ENCODE measurements at regions not wholly inside any gene's neighbourhood (a gene's known extent, or its start where the extent isn't known, plus 50 kb on each side); places are given as distances from the start of the nearest gene placed in this dataset.
"Not testable (repeated sequence)": the region's sequence is repeated elsewhere in the genome, so short reads cannot be mapped to it uniquely, and the experiment has no call there.

DNA sequence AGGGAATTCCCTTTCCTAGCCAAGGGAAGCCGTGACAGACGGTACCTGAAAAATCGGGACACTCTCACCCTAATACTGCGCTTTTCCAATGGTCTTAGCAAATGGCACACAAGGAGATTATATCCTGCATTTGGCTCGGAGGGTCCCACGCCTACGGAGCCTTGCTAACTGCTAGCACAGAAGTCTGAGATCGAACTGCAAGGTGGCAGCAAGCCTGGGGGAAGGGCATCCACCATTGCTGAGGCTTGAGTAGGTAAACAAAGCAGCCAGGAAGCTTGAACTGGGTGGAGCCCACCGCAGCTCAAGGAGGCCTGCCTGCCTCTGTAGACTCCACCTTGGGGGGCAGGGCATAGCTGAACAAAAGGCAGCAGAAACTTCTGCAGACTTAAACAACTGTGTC, 560.6 kb downstream of the SOX5 start:
- not testable (repeated sequence) for TF ChIP-seq POLR2A (IDR thresholded peaks at IDR 0.05)
- TF ChIP-seq, protein P1, sequence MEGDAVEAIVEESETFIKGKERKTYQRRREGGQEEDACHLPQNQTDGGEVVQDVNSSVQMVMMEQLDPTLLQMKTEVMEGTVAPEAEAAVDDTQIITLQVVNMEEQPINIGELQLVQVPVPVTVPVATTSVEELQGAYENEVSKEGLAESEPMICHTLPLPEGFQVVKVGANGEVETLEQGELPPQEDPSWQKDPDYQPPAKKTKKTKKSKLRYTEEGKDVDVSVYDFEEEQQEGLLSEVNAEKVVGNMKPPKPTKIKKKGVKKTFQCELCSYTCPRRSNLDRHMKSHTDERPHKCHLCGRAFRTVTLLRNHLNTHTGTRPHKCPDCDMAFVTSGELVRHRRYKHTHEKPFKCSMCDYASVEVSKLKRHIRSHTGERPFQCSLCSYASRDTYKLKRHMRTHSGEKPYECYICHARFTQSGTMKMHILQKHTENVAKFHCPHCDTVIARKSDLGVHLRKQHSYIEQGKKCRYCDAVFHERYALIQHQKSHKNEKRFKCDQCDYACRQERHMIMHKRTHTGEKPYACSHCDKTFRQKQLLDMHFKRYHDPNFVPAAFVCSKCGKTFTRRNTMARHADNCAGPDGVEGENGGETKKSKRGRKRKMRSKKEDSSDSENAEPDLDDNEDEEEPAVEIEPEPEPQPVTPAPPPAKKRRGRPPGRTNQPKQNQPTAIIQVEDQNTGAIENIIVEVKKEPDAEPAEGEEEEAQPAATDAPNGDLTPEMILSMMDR (IDR thresholded peaks at IDR 0.05), result not testable (repeated sequence)

Measured in breast epithelium (tissue), 3 donors.